GM12864 (cell line): ENCODE measurements at regions not wholly inside any gene's neighbourhood (a gene's known extent, or its start where the extent isn't known, plus 50 kb on each side); places are given as distances from the start of the nearest gene placed in this dataset.

Experiments
- DNase-seq: peaks from one replicate; pipeline ENCODE4 v3.0.0-alpha.2; 2011; ENCODE audit warnings: low read depth
- H3K4me3 ChIP-seq: 2 replicates; pipeline ENCODE4 v1.5.1; 2011; ENCODE audit warnings: mild to moderate bottlenecking, low read depth, low read length, control low read depth
- TF ChIP-seq, protein P1 (sequence below): IDR thresholded peaks from 2 replicates; pipeline ENCODE4 v1.5.1; 2011; ENCODE audit warnings: low read depth, mild to moderate bottlenecking, moderate library complexity, low read length, control low read depth, inconsistent platforms; ENCODE audit errors: missing control alignments

DNA sequence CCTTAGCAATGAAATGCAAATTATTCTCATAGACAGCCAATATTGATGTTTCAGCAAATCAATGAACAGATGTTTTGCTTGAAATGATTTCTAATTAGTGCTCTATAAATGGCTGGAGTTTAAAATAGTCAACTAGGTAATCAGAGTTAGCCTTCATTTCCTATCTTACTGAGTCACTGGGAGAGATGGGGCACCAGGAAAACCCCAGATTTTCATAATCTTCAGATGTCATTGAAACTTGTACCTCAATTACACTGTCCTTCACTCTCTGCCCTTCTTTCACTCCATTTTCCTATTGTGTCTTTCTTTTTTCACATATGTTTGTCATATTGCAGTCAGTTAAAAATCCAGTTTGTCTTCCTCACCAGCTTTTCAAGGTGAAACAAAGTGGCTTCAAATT lies 92.7 kb downstream of the C12orf75 start:
- TF ChIP-seq, protein P1, sequence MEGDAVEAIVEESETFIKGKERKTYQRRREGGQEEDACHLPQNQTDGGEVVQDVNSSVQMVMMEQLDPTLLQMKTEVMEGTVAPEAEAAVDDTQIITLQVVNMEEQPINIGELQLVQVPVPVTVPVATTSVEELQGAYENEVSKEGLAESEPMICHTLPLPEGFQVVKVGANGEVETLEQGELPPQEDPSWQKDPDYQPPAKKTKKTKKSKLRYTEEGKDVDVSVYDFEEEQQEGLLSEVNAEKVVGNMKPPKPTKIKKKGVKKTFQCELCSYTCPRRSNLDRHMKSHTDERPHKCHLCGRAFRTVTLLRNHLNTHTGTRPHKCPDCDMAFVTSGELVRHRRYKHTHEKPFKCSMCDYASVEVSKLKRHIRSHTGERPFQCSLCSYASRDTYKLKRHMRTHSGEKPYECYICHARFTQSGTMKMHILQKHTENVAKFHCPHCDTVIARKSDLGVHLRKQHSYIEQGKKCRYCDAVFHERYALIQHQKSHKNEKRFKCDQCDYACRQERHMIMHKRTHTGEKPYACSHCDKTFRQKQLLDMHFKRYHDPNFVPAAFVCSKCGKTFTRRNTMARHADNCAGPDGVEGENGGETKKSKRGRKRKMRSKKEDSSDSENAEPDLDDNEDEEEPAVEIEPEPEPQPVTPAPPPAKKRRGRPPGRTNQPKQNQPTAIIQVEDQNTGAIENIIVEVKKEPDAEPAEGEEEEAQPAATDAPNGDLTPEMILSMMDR, result no peak
- DNase-seq, result no peak
- H3K4me3 ChIP-seq, result no peak overlapping the region

DNA sequence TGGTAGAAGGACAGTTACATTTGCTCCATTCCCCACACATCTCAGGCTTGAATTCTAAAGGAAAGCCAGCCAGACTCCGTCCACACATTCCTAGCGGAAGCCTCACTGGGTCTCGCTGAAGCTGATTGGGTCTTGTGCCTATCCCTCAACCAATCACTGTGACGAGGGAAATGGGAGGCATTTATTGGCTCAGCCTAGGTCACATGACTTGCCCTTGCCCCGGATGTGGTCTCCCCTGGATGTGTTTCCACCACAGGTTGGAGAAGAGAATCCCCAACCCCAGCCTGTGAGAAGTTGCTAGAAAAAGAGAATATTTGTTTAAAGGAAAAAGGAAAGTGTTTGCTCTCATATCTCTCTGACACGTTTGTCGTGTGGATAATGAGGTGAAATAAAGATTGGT lies 93.4 kb downstream of the C12orf75 start:
- TF ChIP-seq, protein P1, result no peak
- peak; percentile 3 for DNase-seq
- no peak overlapping the region for H3K4me3 ChIP-seq

DNA sequence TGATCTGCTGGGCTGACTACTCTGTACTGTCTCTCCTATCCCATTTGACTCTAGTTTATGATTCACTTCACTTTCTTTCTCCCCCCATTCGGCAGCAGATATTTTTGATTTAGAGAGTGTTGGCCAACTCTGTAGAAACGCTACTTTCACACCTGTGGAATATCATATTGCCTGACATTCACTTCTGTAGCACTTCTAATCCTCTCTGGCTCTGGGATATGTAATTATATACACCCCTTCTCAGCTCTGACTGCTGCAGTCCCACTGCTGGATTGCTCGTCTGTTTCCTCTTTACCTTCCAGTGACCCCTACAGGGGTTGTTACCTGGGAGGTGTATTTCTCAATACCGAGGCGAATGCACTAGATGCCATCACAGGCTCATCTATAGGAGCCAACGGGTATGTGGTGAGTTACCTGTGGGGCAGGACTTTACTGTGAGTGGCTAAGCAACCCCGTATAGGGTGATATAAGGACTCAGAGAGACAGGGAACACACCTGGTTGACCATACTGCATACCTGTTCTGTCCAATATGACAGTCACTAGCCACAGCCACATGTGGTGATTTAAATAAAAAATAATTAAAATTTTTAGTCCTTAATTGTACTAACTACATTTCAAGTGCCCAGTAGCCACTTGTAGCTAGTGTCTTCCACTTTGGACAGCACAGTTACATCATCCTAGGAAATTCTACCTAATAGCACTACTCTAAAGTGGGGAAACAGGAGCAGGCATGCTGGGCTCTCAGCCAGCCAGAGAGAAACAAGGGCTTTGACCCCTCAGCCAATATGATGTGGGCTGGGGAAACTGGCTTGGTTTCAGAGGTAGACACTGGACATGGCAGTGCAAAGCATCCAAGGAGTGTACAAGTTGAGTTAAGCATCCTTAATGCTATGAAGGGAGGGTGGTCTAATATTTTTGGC lies 95.0 kb downstream of the C12orf75 start:
- H3K4me3 ChIP-seq, result no peak overlapping the region
- TF ChIP-seq, protein P1, result no peak
- DNase-seq, result no peak

DNA sequence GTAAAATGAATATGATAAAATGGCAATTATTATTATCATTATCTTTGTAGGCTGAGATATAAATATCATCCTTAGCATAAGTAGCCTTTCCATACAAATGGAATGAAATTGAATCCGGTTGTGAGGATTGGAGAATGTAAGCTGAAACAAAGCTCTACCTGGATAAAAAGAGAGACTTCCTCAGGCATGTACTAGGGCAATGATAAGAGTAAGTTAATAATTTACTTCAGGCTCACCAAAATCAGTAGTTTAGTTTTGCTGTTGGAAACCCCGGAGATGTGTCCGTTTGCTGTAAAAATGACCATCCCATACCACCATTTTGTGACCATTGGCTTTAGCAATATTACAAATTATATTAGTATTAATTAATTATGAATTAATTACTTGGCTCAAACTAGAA lies 96.3 kb downstream of the C12orf75 start:
- TF ChIP-seq, protein P1, result no peak
- no peak overlapping the region for H3K4me3 ChIP-seq
- DNase-seq, result no peak

DNA sequence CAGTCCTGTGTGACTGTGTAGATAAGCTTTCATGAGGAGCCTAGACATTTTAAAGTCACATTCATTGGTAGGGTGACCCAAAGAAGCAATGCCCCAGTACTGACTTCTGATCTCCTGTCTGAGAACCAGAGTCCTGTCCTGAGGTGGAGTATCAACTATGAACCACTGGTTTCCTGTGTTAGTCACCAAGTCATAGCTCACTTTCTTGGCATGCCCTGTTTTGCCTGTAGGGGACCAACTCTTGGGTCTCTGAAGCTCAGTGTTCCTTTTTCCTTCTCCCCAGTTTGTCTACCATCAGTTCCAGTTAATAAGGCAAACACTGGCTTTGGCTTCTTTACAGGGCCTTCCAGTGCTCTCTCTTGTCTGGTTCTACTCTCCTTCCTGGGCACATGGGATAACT lies 97.4 kb downstream of the C12orf75 start:
- TF ChIP-seq, protein P1, result peak; percentile 41
- H3K4me3 ChIP-seq, result no peak overlapping the region
- DNase-seq, result no peak

DNA sequence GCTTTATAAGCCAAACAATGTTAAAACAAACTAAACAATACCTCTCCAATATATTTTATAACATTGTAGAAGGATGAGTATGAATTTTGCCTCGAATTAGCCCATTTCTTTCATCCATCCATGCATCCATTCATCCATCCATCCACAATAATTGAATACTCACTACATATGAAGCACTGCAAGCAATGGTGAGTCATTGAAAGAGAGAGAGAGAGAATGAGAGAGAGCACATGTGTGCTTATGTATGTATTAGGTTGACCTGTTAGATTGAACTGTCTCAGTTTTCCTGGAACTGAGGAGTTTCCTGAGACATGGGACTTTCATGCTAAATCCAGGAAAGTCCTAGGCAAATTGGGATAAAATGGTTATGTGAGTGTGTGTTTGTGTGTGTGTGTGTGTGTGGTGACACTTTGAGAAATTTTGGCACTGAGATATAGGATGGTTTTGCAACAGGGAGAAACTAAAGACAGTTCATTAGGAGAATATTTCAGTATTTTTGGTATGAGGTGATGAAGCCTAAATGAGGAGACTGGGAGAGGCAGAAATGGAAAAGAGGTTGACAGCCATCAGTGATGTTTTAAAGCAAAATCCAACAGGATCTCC lies 98.4 kb downstream of the C12orf75 start:
- TF ChIP-seq, protein P1, result no peak
- DNase-seq, result no peak

More for the DNA sequence above, 98.4 kb downstream of the C12orf75 start:
- no peak overlapping the region for H3K4me3 ChIP-seq
